Stimulated activated CD8-positive, alpha-beta memory T cell treated with anti-CD3 and anti-CD28 coated beads, Interleukin-2, amount 100 ng/mL, for 1 hour (primary cell): ENCODE measurements at regions not wholly inside any gene's neighbourhood (a gene's known extent, or its start where the extent isn't known, plus 50 kb on each side); places are given as distances from the start of the nearest gene placed in this dataset.

Experiments used
- DNase-seq, 2 donors: peaks; one replicate each; pipeline ENCODE4 v3.0.0-alpha.2; 2020; ENCODE audit warnings: low read depth in 2 of 2

- no peak for DNase-seq
Measured at GRCh38 chr15:60213377-60214000, 184.3 kb downstream of the ANXA2 start.

- no peak for DNase-seq
Measured at GRCh38 chr15:60214201-60214600, 183.6 kb downstream of the ANXA2 start.

GRCh38 chr15:60215225-60215963 is 182.4 kb downstream of the ANXA2 start:
- DNase-seq: no peak

- no peak for DNase-seq
Measured at GRCh38 chr15:60217161-60217560, 180.6 kb downstream of the ANXA2 start.

GRCh38 chr15:60218256-60218655 is 179.5 kb downstream of the ANXA2 start:
- no peak for DNase-seq

GRCh38 chr15:60219866-60220265 is 177.9 kb downstream of the ANXA2 start:
- no peak for DNase-seq

- DNase-seq: no peak
Measured at GRCh38 chr15:60221356-60221755, 176.4 kb downstream of the ANXA2 start.

GRCh38 chr15:60222404-60222803 is 175.4 kb downstream of the ANXA2 start:
- no peak for DNase-seq

- DNase-seq: no peak
Measured at GRCh38 chr15:60223176-60223575, 174.6 kb downstream of the ANXA2 start.

GRCh38 chr15:60226924-60227323 is 170.9 kb downstream of the ANXA2 start:
- no peak for DNase-seq

- DNase-seq: no peak
Measured at GRCh38 chr15:60228101-60228500, 169.7 kb downstream of the ANXA2 start.

- DNase-seq: no peak
Measured at GRCh38 chr15:60228619-60229018, 169.2 kb downstream of the ANXA2 start.

- no peak for DNase-seq
Measured at GRCh38 chr15:60235951-60236710, 161.7 kb downstream of the ANXA2 start.

- no peak for DNase-seq
Measured at GRCh38 chr15:60237446-60237845, 160.3 kb downstream of the ANXA2 start.

- DNase-seq: no peak
Measured at GRCh38 chr15:60243769-60244168, 154.0 kb downstream of the ANXA2 start.

- no peak for DNase-seq
Measured at GRCh38 chr15:60244813-60245212, 153.0 kb downstream of the ANXA2 start.

GRCh38 chr15:60250316-60250715 is 147.5 kb downstream of the ANXA2 start:
- DNase-seq: no peak

GRCh38 chr15:60251300-60252070 is 146.3 kb downstream of the ANXA2 start:
- DNase-seq: no peak

- no peak for DNase-seq
Measured at GRCh38 chr15:60254416-60254815, 143.4 kb downstream of the ANXA2 start.

- no peak for DNase-seq
Measured at GRCh38 chr15:60255390-60255789, 142.4 kb downstream of the ANXA2 start.

- no peak for DNase-seq
Measured at GRCh38 chr15:60257591-60258159, 140.1 kb downstream of the ANXA2 start.

GRCh38 chr15:60259469-60259868 is 138.3 kb downstream of the ANXA2 start:
- no peak for DNase-seq
